A549 (cell line): ENCODE measurements at regions not wholly inside any gene's neighbourhood (a gene's known extent, or its start where the extent isn't known, plus 50 kb on each side); places are given as distances from the start of the nearest gene placed in this dataset.

Source experiments
- ATAC-seq, 2 experiments: fragments of 200-7000 bp in 1 of 2; fragments of >200 bp in 1 of 2; cut with Nextera tagmentation in 1 of 2; cut with Tn5 transposase in 1 of 2; 3 replicates each; pipeline versions ENCODE4 v1.8.0 to v1.9.1; 2018 to 2020; ENCODE audit warnings: mild to moderate bottlenecking in 1 of 2, moderate library complexity in 1 of 2
- CTCF ChIA-PET: fragments of 300-600 bp; sonication (Branson Sonifier 250); formaldehyde crosslinking; extraction: SDS; loops from one replicate; lab custom pipeline; 2021; ENCODE audit warnings: antibody characterized with exemption, inconsistent platforms; lab: Yijun Ruan, JAX
- POLR2A ChIA-PET: fragments of 350-600 bp; formaldehyde crosslinking; extraction: SDS; loops from one replicate; lab custom pipeline; 2021; ENCODE audit warnings: antibody characterized with exemption, inconsistent platforms; lab: Yijun Ruan, JAX
- DNase-seq, 2 experiments: peaks; one replicate each; pipeline versions ENCODE4 v3.0.0 to v3.0.0-alpha.2; 2011 to 2016; ENCODE audit warnings: low read depth in 1 of 2, low spot score in 1 of 2
- FAIRE-seq: peaks from 2 replicates; lab custom pipeline; 2011; peaks lifted over from hg19 to GRCh38; lab: Jason Lieb, UNC
- H3K27ac ChIP-seq, 2 experiments: fragments of >200 bp; sonication (Bioruptor Twin); formaldehyde crosslinking; 3 replicates each; pipeline ENCODE4 v1.5.1; 2016 to 2017
- H3K4me1 ChIP-seq: fragments of >200 bp; sonication (Bioruptor Twin); formaldehyde crosslinking; 3 replicates; pipeline ENCODE4 v1.6.1; 2016
- H3K4me2 ChIP-seq: fragments of >200 bp; sonication (Bioruptor Twin); formaldehyde crosslinking; 3 replicates; pipeline ENCODE4 v1.6.1; 2016
- H3K4me3 ChIP-seq: fragments of >200 bp; sonication (Bioruptor Twin); formaldehyde crosslinking; 3 replicates; pipeline ENCODE4 v1.5.1; 2016
- H3K9me3 ChIP-seq: fragments of >200 bp; sonication (Bioruptor Twin); formaldehyde crosslinking; 3 replicates; pipeline ENCODE4 v1.6.1; 2016
- BHLHE40 ChIP-seq: IDR thresholded peaks from 2 replicates; pipeline ENCODE4 v1.6.1; 2012; ENCODE audit warnings: low read depth, low read length, inconsistent platforms
- CBX8 ChIP-seq: fragments of 200-600 bp; sonication (generic); IDR thresholded peaks from 2 replicates; pipeline ENCODE4 v1.6.1; 2016
- CEBPB ChIP-seq, 2 experiments: fragments of >200 bp in 1 of 2; sonication (Bioruptor Twin) in 1 of 2; formaldehyde crosslinking in 1 of 2; IDR thresholded peaks; 2 replicates each; pipeline ENCODE4 v1.6.1; 2012 to 2016
- EHF ChIP-seq: fragments of 250-450 bp; sonication (Bioruptor Pico); IDR thresholded peaks from 2 replicates; pipeline ENCODE4 v1.5.0; 2020; ENCODE audit warnings: mild to moderate bottlenecking
- EHMT2 ChIP-seq: fragments of 200-600 bp; sonication (generic); IDR thresholded peaks from 2 replicates; pipeline ENCODE4 v1.6.1; 2016; ENCODE audit warnings: antibody characterized with exemption, low read depth, mild to moderate bottlenecking, moderate library complexity
- FOSB ChIP-seq: fragments of 250-450 bp; sonication (Bioruptor Pico); IDR thresholded peaks from 2 replicates; pipeline ENCODE4 v1.5.0; 2020; ENCODE audit warnings: mild to moderate bottlenecking, moderate library complexity
- FOSL2 ChIP-seq, 2 experiments: fragments of 450-650 bp in 1 of 2; fragments of >200 bp in 1 of 2; sonication (Bioruptor Twin) in 1 of 2; formaldehyde crosslinking; IDR thresholded peaks; 2 replicates each; pipeline versions ENCODE4 v1.5.0 to v1.6.1; 2016 to 2020; ENCODE audit warnings: mild to moderate bottlenecking in 1 of 2, moderate library complexity in 1 of 2
- GATA3 ChIP-seq: IDR thresholded peaks from 2 replicates; pipeline ENCODE4 v1.6.1; 2012; ENCODE audit warnings: borderline replicate concordance
- HDAC2 ChIP-seq: fragments of 200-600 bp; sonication (generic); IDR thresholded peaks from 2 replicates; pipeline ENCODE4 v1.6.1; 2016
- HEYL ChIP-seq: fragments of 250-450 bp; sonication (Bioruptor Pico); IDR thresholded peaks from 2 replicates; pipeline ENCODE4 v1.8.0; 2021; ENCODE audit warnings: mild to moderate bottlenecking, moderate library complexity
- HOXB13 ChIP-seq: fragments of 250-450 bp; sonication (Bioruptor Pico); IDR thresholded peaks from 2 replicates; pipeline ENCODE4 v1.5.0; 2020; ENCODE audit warnings: low read depth, mild to moderate bottlenecking, moderate library complexity
- JUN ChIP-seq, 2 experiments: fragments of >200 bp; sonication (Bioruptor Twin); formaldehyde crosslinking; IDR thresholded peaks; 2 replicates in 1 of 2; 3 replicates in 1 of 2; pipeline ENCODE4 v1.6.1; 2016 to 2017
- JUNB ChIP-seq: fragments of >200 bp; sonication (Bioruptor Twin); formaldehyde crosslinking; IDR thresholded peaks from 2 replicates; pipeline ENCODE4 v1.6.1; 2016
- MAFK ChIP-seq: fragments of 450-650 bp; IDR thresholded peaks from 2 replicates; pipeline ENCODE4 v1.6.1; 2014; ENCODE audit not compliant: partially characterized antibody
- MAZ ChIP-seq: fragments of 150-350 bp; IDR thresholded peaks from 2 replicates; pipeline ENCODE4 v1.6.1; 2014; ENCODE audit warnings: antibody characterized with exemption, low read depth, low read length, borderline replicate concordance
- NFE2L2 ChIP-seq: fragments of 150-350 bp; conservative IDR thresholded peaks from 2 replicates; pipeline ENCODE4 v1.6.1; 2014; ENCODE audit warnings: low read length
- RAD21 ChIP-seq, 2 experiments: fragments of >200 bp in 1 of 2; sonication (Bioruptor Twin) in 1 of 2; formaldehyde crosslinking in 1 of 2; IDR thresholded peaks in 1 of 2; conservative IDR thresholded peaks in 1 of 2; 2 replicates in 1 of 2; 3 replicates in 1 of 2; pipeline ENCODE4 v1.6.1; 2012 to 2018; ENCODE audit warnings: inconsistent platforms in 1 of 2
- RCOR1 ChIP-seq: fragments of 150-350 bp; IDR thresholded peaks from 2 replicates; pipeline ENCODE4 v1.6.1; 2014; ENCODE audit warnings: antibody characterized with exemption, low read length, low read depth
- RFX5 ChIP-seq: fragments of 450-650 bp; IDR thresholded peaks from 2 replicates; pipeline ENCODE4 v1.7.1; 2014; ENCODE audit warnings: antibody characterized with exemption, mild to moderate bottlenecking, moderate library complexity
- SMC3 ChIP-seq: fragments of >200 bp; sonication (Bioruptor Twin); formaldehyde crosslinking; IDR thresholded peaks from 3 replicates; pipeline ENCODE4 v1.6.1; 2018; ENCODE audit warnings: inconsistent platforms
- ZNF302 ChIP-seq: fragments of 250-450 bp; sonication (Bioruptor Pico); IDR thresholded peaks from 2 replicates; pipeline ENCODE4 v1.9.0; 2021; ENCODE audit warnings: inconsistent platforms, mild to moderate bottlenecking, moderate library complexity
- ZSCAN20 ChIP-seq: fragments of 250-450 bp; sonication (Bioruptor Pico); IDR thresholded peaks from 2 replicates; pipeline ENCODE4 v1.8.0; 2022; ENCODE audit warnings: mild to moderate bottlenecking, moderate library complexity
- WGBS: methylation state at CpG from one replicate; pipeline ENCODE4 v1.1.6; 2017; ENCODE audit errors: missing lambda C conversion rate; 5-methylcytosine and 5-hydroxymethylcytosine counted together
- TF ChIP-seq, protein P1 (sequence below): fragments of 250-450 bp; sonication (Bioruptor Pico); IDR thresholded peaks from 2 replicates; pipeline ENCODE4 v1.5.0; 2020; ENCODE audit warnings: low read depth, mild to moderate bottlenecking, moderate library complexity
- TF ChIP-seq, protein P2 (sequence below): fragments of >200 bp; sonication (Bioruptor Twin); formaldehyde crosslinking; IDR thresholded peaks from 3 replicates; pipeline ENCODE4 v1.6.1; 2016
- TF ChIP-seq, protein P3 (sequence below): fragments of 150-350 bp; IDR thresholded peaks from 2 replicates; pipeline ENCODE4 v1.6.1; 2014; ENCODE audit warnings: low read depth, mild to moderate bottlenecking, low read length
- TF ChIP-seq, protein P4 (sequence below): fragments of 450-650 bp; IDR thresholded peaks from 2 replicates; pipeline ENCODE4 v1.6.1; 2014; ENCODE audit warnings: antibody characterized with exemption
- TF ChIP-seq, protein P5 (sequence below): fragments of >200 bp; sonication (Bioruptor Twin); formaldehyde crosslinking; IDR thresholded peaks from 2 replicates; pipeline ENCODE4 v1.6.1; 2016
- TF ChIP-seq, protein P6 (sequence below): IDR thresholded peaks from 2 replicates; pipeline ENCODE4 v1.6.1; 2012; ENCODE audit warnings: low read depth, borderline replicate concordance

DNA sequence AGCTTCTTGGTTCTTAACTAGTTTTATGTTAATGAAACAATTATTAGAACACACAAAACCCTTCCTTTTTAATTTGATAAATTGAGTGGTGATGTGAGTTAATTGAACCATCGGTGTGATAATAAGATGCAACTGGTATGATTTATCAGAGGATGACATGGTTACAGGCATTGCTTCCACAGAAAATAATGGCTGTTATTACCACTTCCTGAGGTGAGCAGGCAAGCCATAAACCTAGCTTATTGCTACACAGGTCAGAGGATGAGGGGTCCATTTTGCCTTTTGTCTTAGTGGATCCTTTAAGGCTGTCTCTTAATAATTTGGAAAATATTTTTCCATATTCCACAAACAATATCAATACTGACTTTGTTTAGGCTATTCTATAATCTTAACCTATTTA is 226.6 kb upstream of the EDNRB start:
- H3K9me3 ChIP-seq = no peaks in the 10 kb centered on the region
- H3K27ac ChIP-seq = no peak overlapping the region
- POLR2A ChIA-PET = interaction anchor here (0.6 kb wide), 1 partner anchor 514 kb away, joined by 6 read pairs; no protein-coding TSS in a partner anchor
- H3K4me1 ChIP-seq = no peaks in the 10 kb centered on the region
- CTCF ChIA-PET = interaction anchor here (0.6 kb wide), 1 partner anchor 459 kb away, joined by 3 read pairs; no protein-coding TSS in a partner anchor
- ATAC-seq (no peak), FAIRE-seq (no peak), DNase-seq (no peak)
- TF ChIP-seq, protein P1, sequence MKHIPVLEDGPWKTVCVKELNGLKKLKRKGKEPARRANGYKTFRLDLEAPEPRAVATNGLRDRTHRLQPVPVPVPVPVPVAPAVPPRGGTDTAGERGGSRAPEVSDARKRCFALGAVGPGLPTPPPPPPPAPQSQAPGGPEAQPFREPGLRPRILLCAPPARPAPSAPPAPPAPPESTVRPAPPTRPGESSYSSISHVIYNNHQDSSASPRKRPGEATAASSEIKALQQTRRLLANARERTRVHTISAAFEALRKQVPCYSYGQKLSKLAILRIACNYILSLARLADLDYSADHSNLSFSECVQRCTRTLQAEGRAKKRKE (CRISPR knock-in tag) = no peak
- TF ChIP-seq, protein P2, sequence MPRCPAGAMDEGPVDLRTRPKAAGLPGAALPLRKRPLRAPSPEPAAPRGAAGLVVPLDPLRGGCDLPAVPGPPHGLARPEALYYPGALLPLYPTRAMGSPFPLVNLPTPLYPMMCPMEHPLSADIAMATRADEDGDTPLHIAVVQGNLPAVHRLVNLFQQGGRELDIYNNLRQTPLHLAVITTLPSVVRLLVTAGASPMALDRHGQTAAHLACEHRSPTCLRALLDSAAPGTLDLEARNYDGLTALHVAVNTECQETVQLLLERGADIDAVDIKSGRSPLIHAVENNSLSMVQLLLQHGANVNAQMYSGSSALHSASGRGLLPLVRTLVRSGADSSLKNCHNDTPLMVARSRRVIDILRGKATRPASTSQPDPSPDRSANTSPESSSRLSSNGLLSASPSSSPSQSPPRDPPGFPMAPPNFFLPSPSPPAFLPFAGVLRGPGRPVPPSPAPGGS = no peak
- no peak for TF ChIP-seq JUN (IDR thresholded peaks at IDR 0.05)
- TF ChIP-seq HEYL (CRISPR knock-in tag) = no peak
- TF ChIP-seq CBX8 = no peak
- TF ChIP-seq MAFK = no peak
- no peak for TF ChIP-seq EHF (CRISPR knock-in tag)
- TF ChIP-seq, protein P3, sequence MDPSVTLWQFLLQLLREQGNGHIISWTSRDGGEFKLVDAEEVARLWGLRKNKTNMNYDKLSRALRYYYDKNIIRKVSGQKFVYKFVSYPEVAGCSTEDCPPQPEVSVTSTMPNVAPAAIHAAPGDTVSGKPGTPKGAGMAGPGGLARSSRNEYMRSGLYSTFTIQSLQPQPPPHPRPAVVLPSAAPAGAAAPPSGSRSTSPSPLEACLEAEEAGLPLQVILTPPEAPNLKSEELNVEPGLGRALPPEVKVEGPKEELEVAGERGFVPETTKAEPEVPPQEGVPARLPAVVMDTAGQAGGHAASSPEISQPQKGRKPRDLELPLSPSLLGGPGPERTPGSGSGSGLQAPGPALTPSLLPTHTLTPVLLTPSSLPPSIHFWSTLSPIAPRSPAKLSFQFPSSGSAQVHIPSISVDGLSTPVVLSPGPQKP = no peak
- TF ChIP-seq BHLHE40 = no peak
- TF ChIP-seq HOXB13 (CRISPR knock-in tag) = no peak
- TF ChIP-seq ZNF302 (CRISPR knock-in tag) = no peak
- no peak for TF ChIP-seq RAD21 (conservative IDR thresholded peaks at IDR 0.05 in 1 of 2, IDR thresholded peaks at IDR 0.05 in 1 of 2)
- no peak for TF ChIP-seq NFE2L2
- no peak for TF ChIP-seq CEBPB (IDR thresholded peaks at IDR 0.05)
- no peak for TF ChIP-seq MAZ
- TF ChIP-seq RFX5 = no peak
- TF ChIP-seq RCOR1 = no peak
- TF ChIP-seq GATA3 = no peak
- TF ChIP-seq JUNB = no peak
- no peak for TF ChIP-seq EHMT2
- 47% methylated on average over 1 of the region's 1 CpG for WGBS
- H3K4me2 ChIP-seq = no peak overlapping the region
- no peak overlapping the region for H3K4me3 ChIP-seq

DNA sequence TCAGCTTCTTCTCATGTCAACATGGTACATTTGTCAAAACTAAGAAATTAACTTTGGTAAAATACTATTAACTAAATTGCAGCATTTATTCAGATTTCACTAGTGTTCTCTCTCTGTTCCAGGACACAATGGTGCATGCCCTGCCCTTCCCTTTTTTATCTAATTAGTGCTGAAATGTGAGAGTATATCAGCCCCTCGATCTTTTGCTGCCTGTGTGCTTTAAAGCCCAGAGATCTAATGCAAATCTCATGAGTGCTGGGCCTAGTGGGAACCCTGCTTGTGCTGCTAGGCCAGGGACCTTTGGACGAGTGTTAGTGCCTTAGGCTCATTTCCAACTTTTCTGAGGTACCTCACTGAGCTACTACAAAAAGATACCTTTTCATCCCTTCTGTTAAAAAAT is 221.1 kb upstream of the EDNRB start:
- TF ChIP-seq SMC3 (no peak), HDAC2 (no peak), RCOR1 (no peak), FOSL2 (IDR thresholded peaks at IDR 0.05) (no peak), FOSL2 (CRISPR knock-in tag; IDR thresholded peaks at IDR 0.05) (no peak), EHMT2 (no peak), EHF (CRISPR knock-in tag) (no peak), FOSB (CRISPR knock-in tag) (no peak), ZSCAN20 (CRISPR knock-in tag) (no peak)
- TF ChIP-seq, protein P4, sequence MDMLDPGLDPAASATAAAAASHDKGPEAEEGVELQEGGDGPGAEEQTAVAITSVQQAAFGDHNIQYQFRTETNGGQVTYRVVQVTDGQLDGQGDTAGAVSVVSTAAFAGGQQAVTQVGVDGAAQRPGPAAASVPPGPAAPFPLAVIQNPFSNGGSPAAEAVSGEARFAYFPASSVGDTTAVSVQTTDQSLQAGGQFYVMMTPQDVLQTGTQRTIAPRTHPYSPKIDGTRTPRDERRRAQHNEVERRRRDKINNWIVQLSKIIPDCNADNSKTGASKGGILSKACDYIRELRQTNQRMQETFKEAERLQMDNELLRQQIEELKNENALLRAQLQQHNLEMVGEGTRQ = no peak
- TF ChIP-seq, protein P5, sequence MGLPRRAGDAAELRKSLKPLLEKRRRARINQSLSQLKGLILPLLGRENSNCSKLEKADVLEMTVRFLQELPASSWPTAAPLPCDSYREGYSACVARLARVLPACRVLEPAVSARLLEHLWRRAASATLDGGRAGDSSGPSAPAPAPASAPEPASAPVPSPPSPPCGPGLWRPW = no peak
- TF ChIP-seq, protein P6, sequence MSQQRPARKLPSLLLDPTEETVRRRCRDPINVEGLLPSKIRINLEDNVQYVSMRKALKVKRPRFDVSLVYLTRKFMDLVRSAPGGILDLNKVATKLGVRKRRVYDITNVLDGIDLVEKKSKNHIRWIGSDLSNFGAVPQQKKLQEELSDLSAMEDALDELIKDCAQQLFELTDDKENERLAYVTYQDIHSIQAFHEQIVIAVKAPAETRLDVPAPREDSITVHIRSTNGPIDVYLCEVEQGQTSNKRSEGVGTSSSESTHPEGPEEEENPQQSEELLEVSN = no peak
- Histone ChIP-seq H3K4me1 (no peaks in the 10 kb centered on the region), H3K27ac (no peak overlapping the region), H3K4me3 (no peak overlapping the region), H3K4me2 (no peak overlapping the region), H3K9me3 (no peaks in the 10 kb centered on the region)
- ATAC-seq = no peak
- 3% methylated on average over 2 of the region's 2 CpGs for WGBS
- no peak for FAIRE-seq
- DNase-seq = no peak
- POLR2A ChIA-PET = no interaction called here
- CTCF ChIA-PET = interaction anchor here (1.1 to 2.9 kb wide), 3 partner anchors 18 to 839 kb away, joined by 3 to 29 read pairs (median 6); no protein-coding TSS in a partner anchor
